ENCODE measurements at regions not wholly inside any gene's neighbourhood (a gene's known extent, or its start where the extent isn't known, plus 50 kb on each side); places are given as distances from the start of the nearest gene placed in this dataset.

GRCh38 chr18:57887543-57888383 lies 84.6 kb upstream of the ATP8B1 start:
- TF ChIP-seq CTCF (IDR thresholded peaks at IDR 0.05), result no peak
- TF ChIP-seq POLR2A (IDR thresholded peaks at IDR 0.05), result no peak

Data from esophagus squamous epithelium (tissue), 4 donors.